Smooth muscle cell (in vitro differentiated cells): ENCODE measurements at regions not wholly inside any gene's neighbourhood (a gene's known extent, or its start where the extent isn't known, plus 50 kb on each side); places are given as distances from the start of the nearest gene placed in this dataset.
A peak's percentile ranks its signal among the peaks of the same experiment; 100 is the strongest.

Experiments used
- DNase-seq: peaks from one replicate; lab custom pipeline; 2025; ENCODE audit not compliant: unreplicated experiment; lab: John Stamatoyannopoulos, UW
- H2AFZ ChIP-seq: fragments of 200-600 bp; sonication (generic); 2 replicates; pipeline ENCODE4 v1.6.0; 2016; ENCODE audit warnings: antibody characterized with exemption, low read depth, mild to moderate bottlenecking
- H3F3A ChIP-seq: fragments of 200-600 bp; sonication (generic); 2 replicates; pipeline ENCODE4 v1.6.0; 2017; ENCODE audit warnings: antibody characterized with exemption, low read depth
- H3K27ac ChIP-seq: fragments of 200-600 bp; sonication (generic); 2 replicates; pipeline ENCODE4 v1.5.1; 2016; ENCODE audit warnings: low read depth, mild to moderate bottlenecking
- H3K27me3 ChIP-seq: fragments of 200-600 bp; sonication (generic); 2 replicates; pipeline ENCODE4 v1.6.1; 2016; ENCODE audit warnings: low read depth, mild to moderate bottlenecking
- H3K36me3 ChIP-seq: fragments of 200-600 bp; sonication (generic); 2 replicates; pipeline ENCODE4 v1.5.1; 2016; ENCODE audit warnings: low read depth
- H3K4me1 ChIP-seq: fragments of 200-600 bp; sonication (generic); 2 replicates; pipeline ENCODE4 v1.5.1; 2016; ENCODE audit warnings: low read depth
- H3K4me2 ChIP-seq: fragments of 200-600 bp; sonication (generic); 2 replicates; pipeline ENCODE4 v1.6.0; 2016; ENCODE audit warnings: mild to moderate bottlenecking
- H3K4me3 ChIP-seq: fragments of 200-600 bp; sonication (generic); 2 replicates; pipeline ENCODE4 v1.5.1; 2016; ENCODE audit warnings: mild to moderate bottlenecking
- H3K79me2 ChIP-seq: fragments of 200-600 bp; sonication (generic); 2 replicates; pipeline ENCODE4 v1.6.0; 2016; ENCODE audit warnings: low read depth, mild to moderate bottlenecking
- H3K9ac ChIP-seq: fragments of 200-600 bp; sonication (generic); 2 replicates; pipeline ENCODE4 v1.6.0; 2016; ENCODE audit warnings: low read depth
- H3K9me3 ChIP-seq: fragments of 200-600 bp; sonication (generic); replicated peaks from 2 replicates; pipeline ENCODE4 v1.5.1; 2016; ENCODE audit warnings: low read depth
- H4K20me1 ChIP-seq: fragments of 200-600 bp; sonication (generic); 2 replicates; pipeline ENCODE4 v1.6.0; 2016; ENCODE audit warnings: low read depth
- WGBS: methylation state at CpG from one replicate; pipeline ENCODE4 v1.1.7; 2016; ENCODE audit warnings: low lambda C conversion rate; 5-methylcytosine and 5-hydroxymethylcytosine counted together
- TF ChIP-seq, protein P1 (sequence below): fragments of 200-600 bp; sonication (generic); IDR thresholded peaks from 2 replicates; pipeline ENCODE4 v1.5.1; 2017; ENCODE audit warnings: borderline replicate concordance, mild to moderate bottlenecking, antibody characterized with exemption; ENCODE audit not compliant: insufficient read depth, poor library complexity, severe bottlenecking

DNA sequence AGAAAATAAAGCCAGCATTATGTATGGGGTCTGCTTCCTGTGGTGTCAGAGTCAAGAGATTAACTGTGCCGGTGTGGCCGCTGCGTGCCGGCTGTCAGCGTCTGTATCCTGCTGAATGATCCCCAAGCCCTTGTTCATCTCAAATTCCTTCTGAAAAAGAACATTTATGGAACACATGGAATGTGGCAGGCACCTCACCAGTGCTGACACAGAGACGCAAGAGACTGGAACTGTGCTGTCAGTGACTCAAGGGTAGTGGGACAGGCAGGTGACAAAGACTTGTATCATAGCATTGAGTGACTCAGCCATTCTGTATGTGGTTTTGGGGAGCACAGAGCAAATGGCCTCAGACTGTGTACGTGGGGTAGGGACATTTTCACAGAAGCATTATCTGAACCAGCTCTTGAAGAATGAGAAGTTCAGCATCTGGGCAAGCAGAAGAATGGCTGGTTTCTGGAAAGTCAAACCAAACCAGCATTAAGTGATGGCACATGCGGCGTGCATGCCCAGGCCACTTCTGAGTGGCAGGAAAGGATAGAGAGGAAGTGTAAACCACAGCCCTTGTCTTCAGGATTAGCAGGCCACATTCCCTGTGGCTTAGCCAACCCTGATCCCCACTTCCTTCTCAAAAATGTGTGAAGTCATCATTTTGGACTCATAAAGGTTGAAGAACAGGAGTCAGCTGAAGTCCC is 54.0 kb upstream of the IRS2 start:
- DNase-seq, result no peak
- 20% methylated on average over 9 of the region's 9 CpGs for WGBS
- H3K27ac ChIP-seq, result peak overlapping the region; percentile 31

DNA sequence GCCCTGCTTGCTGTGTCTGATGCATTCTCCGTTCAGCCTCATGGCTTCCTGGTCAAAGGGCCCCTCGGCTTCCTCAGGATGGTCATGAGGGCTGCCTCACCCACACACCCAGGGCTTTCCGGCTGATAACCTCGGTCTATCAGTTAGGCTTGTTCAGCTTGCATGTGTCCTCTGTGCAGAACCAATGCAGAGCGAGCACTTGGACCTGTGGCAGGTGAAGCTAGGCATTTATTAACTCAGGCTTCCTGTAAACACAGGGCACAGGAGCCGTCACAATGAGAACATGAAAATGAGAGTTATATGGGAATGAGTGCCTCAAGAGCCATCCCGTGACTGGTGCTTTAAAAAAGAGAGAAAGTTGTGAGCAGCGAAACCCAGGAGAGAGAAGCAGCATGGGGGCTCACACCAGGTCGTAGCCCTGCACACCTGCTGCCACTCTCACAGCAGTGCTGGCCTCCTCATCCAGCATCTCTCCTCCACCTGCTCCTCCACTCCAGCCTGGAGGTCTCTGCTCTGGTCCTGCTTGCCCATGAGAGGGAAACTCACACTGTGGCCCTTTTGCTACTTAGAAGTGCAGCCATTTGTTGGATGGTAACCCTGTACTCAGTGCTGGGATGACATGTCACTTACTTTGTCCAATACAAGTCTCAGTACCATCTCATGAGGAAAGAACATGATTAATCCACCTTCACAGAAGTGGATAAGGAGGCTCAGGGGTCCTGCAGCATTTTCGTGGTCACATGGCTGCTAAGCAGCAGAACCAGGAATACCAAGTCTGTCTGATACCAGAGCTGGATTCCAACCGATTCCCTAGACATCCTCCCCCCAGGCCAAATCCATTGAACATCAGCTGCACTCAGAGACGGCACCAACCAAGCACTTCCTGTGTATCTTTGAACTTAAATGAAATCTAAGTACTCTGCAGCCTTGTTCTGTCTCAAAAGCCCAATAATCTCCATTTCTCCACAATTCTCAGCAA is 50.5 kb upstream of the IRS2 start:
- H3K79me2 ChIP-seq, result no peaks in the 10 kb centered on the region
- no peaks in the 10 kb centered on the region for H3K36me3 ChIP-seq
- TF ChIP-seq, protein P1, sequence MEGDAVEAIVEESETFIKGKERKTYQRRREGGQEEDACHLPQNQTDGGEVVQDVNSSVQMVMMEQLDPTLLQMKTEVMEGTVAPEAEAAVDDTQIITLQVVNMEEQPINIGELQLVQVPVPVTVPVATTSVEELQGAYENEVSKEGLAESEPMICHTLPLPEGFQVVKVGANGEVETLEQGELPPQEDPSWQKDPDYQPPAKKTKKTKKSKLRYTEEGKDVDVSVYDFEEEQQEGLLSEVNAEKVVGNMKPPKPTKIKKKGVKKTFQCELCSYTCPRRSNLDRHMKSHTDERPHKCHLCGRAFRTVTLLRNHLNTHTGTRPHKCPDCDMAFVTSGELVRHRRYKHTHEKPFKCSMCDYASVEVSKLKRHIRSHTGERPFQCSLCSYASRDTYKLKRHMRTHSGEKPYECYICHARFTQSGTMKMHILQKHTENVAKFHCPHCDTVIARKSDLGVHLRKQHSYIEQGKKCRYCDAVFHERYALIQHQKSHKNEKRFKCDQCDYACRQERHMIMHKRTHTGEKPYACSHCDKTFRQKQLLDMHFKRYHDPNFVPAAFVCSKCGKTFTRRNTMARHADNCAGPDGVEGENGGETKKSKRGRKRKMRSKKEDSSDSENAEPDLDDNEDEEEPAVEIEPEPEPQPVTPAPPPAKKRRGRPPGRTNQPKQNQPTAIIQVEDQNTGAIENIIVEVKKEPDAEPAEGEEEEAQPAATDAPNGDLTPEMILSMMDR, result no peak
- no peak overlapping the region for H2AFZ ChIP-seq
- no peak overlapping the region for H3K4me2 ChIP-seq
- DNase-seq, result no peak
- no peak overlapping the region for H3K27ac ChIP-seq
- no peaks in the 10 kb centered on the region for H4K20me1 ChIP-seq
- no peaks in the 10 kb centered on the region for H3F3A ChIP-seq
- 79% methylated on average over 12 of the region's 12 CpGs for WGBS
- no peaks in the 10 kb centered on the region for H3K9me3 ChIP-seq
- H3K4me3 ChIP-seq, result no peak overlapping the region
- H3K27me3 ChIP-seq, result no peaks in the 10 kb centered on the region
- no peak overlapping the region for H3K9ac ChIP-seq
- peaks cover 12% of the 10 kb centered on the region for H3K4me1 ChIP-seq

More for the DNA sequence above, 54.0 kb upstream of the IRS2 start:
- H3K9ac ChIP-seq, result no peak overlapping the region
- TF ChIP-seq, protein P1, result no peak
- no peaks in the 10 kb centered on the region for H3F3A ChIP-seq
- no peaks in the 10 kb centered on the region for H3K79me2 ChIP-seq
- H2AFZ ChIP-seq, result no peak overlapping the region
- no peaks in the 10 kb centered on the region for H4K20me1 ChIP-seq
- no peaks in the 10 kb centered on the region for H3K9me3 ChIP-seq
- H3K36me3 ChIP-seq, result no peaks in the 10 kb centered on the region
- H3K4me2 ChIP-seq, result peak overlapping the region; percentile 59
- peaks cover 15% of the 10 kb centered on the region for H3K27me3 ChIP-seq
- H3K4me1 ChIP-seq, result peaks cover 12% of the 10 kb centered on the region
- no peak overlapping the region for H3K4me3 ChIP-seq
